Stimulated activated CD4-positive, alpha-beta T cell treated with anti-CD3 and anti-CD28 coated beads, Interleukin-4, amount 100 ng/mL, for 24 hours (primary cell): ENCODE measurements at regions not wholly inside any gene's neighbourhood (a gene's known extent, or its start where the extent isn't known, plus 50 kb on each side); places are given as distances from the start of the nearest gene placed in this dataset.

ENCODE experiments used
- DNase-seq: peaks from one replicate; pipeline ENCODE4 v3.0.0-alpha.2; 2020

- no peak for DNase-seq
Observed at GRCh38 chr5:168234133-168234532, 57.3 kb upstream of the WWC1 start.

- DNase-seq: no peak
Observed at GRCh38 chr5:168238463-168238862, 53.0 kb upstream of the WWC1 start.

GRCh38 chr5:168239325-168239724 lies 52.1 kb upstream of the WWC1 start:
- DNase-seq: no peak
